ENCODE measurements at regions not wholly inside any gene's neighbourhood (a gene's known extent, or its start where the extent isn't known, plus 50 kb on each side); places are given as distances from the start of the nearest gene placed in this dataset.

- H3K4me1 Mint-ChIP-seq: no peaks in the 10 kb centered on the region
- no peak overlapping the region for H3K4me3 Mint-ChIP-seq
Observed at GRCh38 chr10:78785066-78785465, 283.7 kb upstream of the ZMIZ1 start.

GRCh38 chr10:78785991-78786390, 282.8 kb upstream of the ZMIZ1 start:
- no peaks in the 10 kb centered on the region for H3K36me3 Mint-ChIP-seq (ENCODE audit: low read depth)
- H3K4me3 Mint-ChIP-seq: no peak overlapping the region
- H3K4me1 Mint-ChIP-seq: no peaks in the 10 kb centered on the region
- peaks cover 27% of the 10 kb centered on the region for H3K27me3 Mint-ChIP-seq
- no peaks in the 10 kb centered on the region for H3K9me3 Mint-ChIP-seq
- ATAC-seq (replicated peaks): no peak
- H3K27ac Mint-ChIP-seq: no peak overlapping the region

More at GRCh38 chr10:78785066-78785465, 283.7 kb upstream of the ZMIZ1 start:
- Mint-ChIP-seq H3K27ac (no peak overlapping the region), H3K9me3 (no peaks in the 10 kb centered on the region), H3K36me3 (ENCODE audit: low read depth) (no peaks in the 10 kb centered on the region), H3K27me3 (peaks cover 26% of the 10 kb centered on the region)
- no peak for ATAC-seq (replicated peaks)

GRCh38 chr10:78787125-78787524, 281.6 kb upstream of the ZMIZ1 start:
- Mint-ChIP-seq H3K9me3 (no peaks in the 10 kb centered on the region), H3K4me3 (no peak overlapping the region), H3K36me3 (ENCODE audit: low read depth) (no peaks in the 10 kb centered on the region), H3K27ac (no peak overlapping the region), H3K27me3 (peaks cover 37% of the 10 kb centered on the region), H3K4me1 (no peaks in the 10 kb centered on the region)
- no peak for ATAC-seq (replicated peaks)

GRCh38 chr10:78794736-78795455, 273.9 kb upstream of the ZMIZ1 start:
- Mint-ChIP-seq H3K27ac (no peak overlapping the region), H3K4me1 (no peaks in the 10 kb centered on the region)

GRCh38 chr10:78798976-78799730, 269.6 kb upstream of the ZMIZ1 start:
- Mint-ChIP-seq H3K36me3 (ENCODE audit: low read depth) (no peaks in the 10 kb centered on the region), H3K4me3 (no peak overlapping the region), H3K27ac (no peak overlapping the region), H3K9me3 (no peaks in the 10 kb centered on the region), H3K4me1 (no peaks in the 10 kb centered on the region), H3K27me3 (peaks cover 8% of the 10 kb centered on the region)
- ATAC-seq (replicated peaks): no peak

More at GRCh38 chr10:78794736-78795455, 273.9 kb upstream of the ZMIZ1 start:
- Mint-ChIP-seq H3K27me3 (peaks cover 18% of the 10 kb centered on the region), H3K4me3 (no peak overlapping the region), H3K9me3 (no peaks in the 10 kb centered on the region), H3K36me3 (ENCODE audit: low read depth) (no peaks in the 10 kb centered on the region)
- no peak for ATAC-seq (replicated peaks)

GRCh38 chr10:78800006-78800405, 268.8 kb upstream of the ZMIZ1 start:
- ATAC-seq (replicated peaks): no peak

GRCh38 chr10:78800535-78801320, 268.0 kb upstream of the ZMIZ1 start:
- H3K4me1 Mint-ChIP-seq: no peaks in the 10 kb centered on the region
- no peak overlapping the region for H3K4me3 Mint-ChIP-seq
- peaks cover 8% of the 10 kb centered on the region for H3K27me3 Mint-ChIP-seq
- H3K27ac Mint-ChIP-seq: no peak overlapping the region
- ATAC-seq (replicated peaks): no peak
- H3K36me3 Mint-ChIP-seq (ENCODE audit: low read depth): no peaks in the 10 kb centered on the region
- H3K9me3 Mint-ChIP-seq: no peaks in the 10 kb centered on the region

More at GRCh38 chr10:78800006-78800405, 268.8 kb upstream of the ZMIZ1 start:
- Mint-ChIP-seq H3K36me3 (ENCODE audit: low read depth) (no peaks in the 10 kb centered on the region), H3K9me3 (no peaks in the 10 kb centered on the region), H3K27ac (no peak overlapping the region), H3K27me3 (peaks cover 8% of the 10 kb centered on the region), H3K4me3 (no peak overlapping the region), H3K4me1 (no peaks in the 10 kb centered on the region)

GRCh38 chr10:78802431-78802830, 266.3 kb upstream of the ZMIZ1 start:
- Mint-ChIP-seq H3K27me3 (peaks cover 8% of the 10 kb centered on the region), H3K27ac (no peak overlapping the region), H3K4me3 (no peak overlapping the region), H3K36me3 (ENCODE audit: low read depth) (no peaks in the 10 kb centered on the region), H3K4me1 (no peaks in the 10 kb centered on the region), H3K9me3 (no peaks in the 10 kb centered on the region)
- no peak for ATAC-seq (replicated peaks)

- H3K27ac Mint-ChIP-seq: no peak overlapping the region
- no peaks in the 10 kb centered on the region for H3K36me3 Mint-ChIP-seq (ENCODE audit: low read depth)
- H3K27me3 Mint-ChIP-seq: peaks cover 8% of the 10 kb centered on the region
- ATAC-seq (replicated peaks): no peak
- no peaks in the 10 kb centered on the region for H3K9me3 Mint-ChIP-seq
- H3K4me1 Mint-ChIP-seq: no peaks in the 10 kb centered on the region
- no peak overlapping the region for H3K4me3 Mint-ChIP-seq
Observed at GRCh38 chr10:78802866-78803265, 265.9 kb upstream of the ZMIZ1 start.

- no peak overlapping the region for H3K4me3 Mint-ChIP-seq
- peaks cover 8% of the 10 kb centered on the region for H3K27me3 Mint-ChIP-seq
- H3K9me3 Mint-ChIP-seq: no peaks in the 10 kb centered on the region
- no peaks in the 10 kb centered on the region for H3K36me3 Mint-ChIP-seq (ENCODE audit: low read depth)
- ATAC-seq (replicated peaks): no peak
- no peak overlapping the region for H3K27ac Mint-ChIP-seq
- H3K4me1 Mint-ChIP-seq: no peaks in the 10 kb centered on the region
Observed at GRCh38 chr10:78803710-78804109, 265.1 kb upstream of the ZMIZ1 start.

- H3K4me3 Mint-ChIP-seq: no peak overlapping the region
- H3K27me3 Mint-ChIP-seq: peaks cover 5% of the 10 kb centered on the region
- ATAC-seq (replicated peaks): no peak
- H3K4me1 Mint-ChIP-seq: no peaks in the 10 kb centered on the region
- no peak overlapping the region for H3K27ac Mint-ChIP-seq
- H3K9me3 Mint-ChIP-seq: no peaks in the 10 kb centered on the region
- no peaks in the 10 kb centered on the region for H3K36me3 Mint-ChIP-seq (ENCODE audit: low read depth)
Observed at GRCh38 chr10:78804411-78805032, 264.2 kb upstream of the ZMIZ1 start.

GRCh38 chr10:78805176-78805575, 263.6 kb upstream of the ZMIZ1 start:
- Mint-ChIP-seq H3K27ac (no peak overlapping the region), H3K9me3 (no peaks in the 10 kb centered on the region), H3K4me1 (no peaks in the 10 kb centered on the region), H3K36me3 (ENCODE audit: low read depth) (no peaks in the 10 kb centered on the region), H3K27me3 (peaks cover 5% of the 10 kb centered on the region), H3K4me3 (no peak overlapping the region)
- no peak for ATAC-seq (replicated peaks)

- Mint-ChIP-seq H3K9me3 (no peaks in the 10 kb centered on the region), H3K27me3 (peaks cover under 1% of the 10 kb centered on the region), H3K27ac (peak overlapping the region; percentile 12), H3K4me1 (no peaks in the 10 kb centered on the region), H3K36me3 (ENCODE audit: low read depth) (no peaks in the 10 kb centered on the region), H3K4me3 (no peak overlapping the region)
- ATAC-seq (replicated peaks): no peak
Observed at GRCh38 chr10:78806681-78807221, 262.0 kb upstream of the ZMIZ1 start.

Data from activated T-helper 17 cell treated with anti-CD3 and anti-CD28 coated beads, Interleukin-2, amount 50 U/mL, for 72 hours (primary cell).